ENCODE measurements at regions not wholly inside any gene's neighbourhood (a gene's known extent, or its start where the extent isn't known, plus 50 kb on each side); places are given as distances from the start of the nearest gene placed in this dataset.

- Histone ChIP-seq H3K27me3 (no peaks in the 10 kb centered on the region), H3K9me3 (no peaks in the 10 kb centered on the region), H3K27ac (no peak overlapping the region), H3K4me1 (no peaks in the 10 kb centered on the region), H3K4me3 (no peak overlapping the region), H3K36me3 (no peaks in the 10 kb centered on the region)
- DNase-seq: no peak
- no peak for TF ChIP-seq POLR2AphosphoS5 (IDR thresholded peaks at IDR 0.05)
- intact Hi-C loops (cut with DNase I; ENCODE audit: low total_unique reads): no loop called here
- 30 to 41% (median 33%) methylated on average over 4 of the region's 4 CpGs for WGBS, 5 donors
Observed at GRCh38 chr9:75440914-75441313, 352.6 kb downstream of the OSTF1 start.

GRCh38 chr9:75445144-75445543 lies 356.8 kb downstream of the OSTF1 start:
- no peak for TF ChIP-seq POLR2AphosphoS5 (IDR thresholded peaks at IDR 0.05)
- TF ChIP-seq CTCF (IDR thresholded peaks at IDR 0.05): no peak
- TF ChIP-seq POLR2A (IDR thresholded peaks at IDR 0.05): no peak
- TF ChIP-seq EP300 (IDR thresholded peaks at IDR 0.05): no peak
- Histone ChIP-seq H3K4me3 (no peak overlapping the region), H3K4me1 (no peaks in the 10 kb centered on the region), H3K9me3 (no peaks in the 10 kb centered on the region), H3K27ac (no peak overlapping the region), H3K36me3 (no peaks in the 10 kb centered on the region), H3K27me3 (no peaks in the 10 kb centered on the region)
- intact Hi-C loops (cut with DNase I; ENCODE audit: low total_unique reads): no loop called here
- no peak for DNase-seq

- Histone ChIP-seq H3K27ac (no peak overlapping the region), H3K4me1 (peaks cover 0 to 7% (median 0%) of the 10 kb centered on the region in 4 donors), H3K27me3 (no peaks in the 10 kb centered on the region), H3K36me3 (no peaks in the 10 kb centered on the region), H3K4me3 (no peak overlapping the region), H3K9me3 (no peaks in the 10 kb centered on the region)
- intact Hi-C loops (cut with DNase I; ENCODE audit: low total_unique reads): no loop called here
- TF ChIP-seq POLR2AphosphoS5 (IDR thresholded peaks at IDR 0.05) (no peak), POLR2A (IDR thresholded peaks at IDR 0.05) (no peak), EP300 (IDR thresholded peaks at IDR 0.05) (no peak), CTCF (IDR thresholded peaks at IDR 0.05) (no peak)
- WGBS, 5 donors: 87 to 100% (median 95%) methylated on average over 1 of the region's 1 CpG
- DNase-seq: no peak
Observed at GRCh38 chr9:75447281-75447680, 359.0 kb downstream of the OSTF1 start.

GRCh38 chr9:75448281-75448680 lies 360.0 kb downstream of the OSTF1 start:
- no peaks in the 10 kb centered on the region for H3K36me3 ChIP-seq
- no peaks in the 10 kb centered on the region for H3K9me3 ChIP-seq
- H3K4me1 ChIP-seq: peaks cover 0 to 9% (median 0%) of the 10 kb centered on the region in 4 donors
- no peaks in the 10 kb centered on the region for H3K27me3 ChIP-seq
- intact Hi-C loops (cut with DNase I; ENCODE audit: low total_unique reads): no loop called here
- TF ChIP-seq EP300 (IDR thresholded peaks at IDR 0.05) (no peak), POLR2AphosphoS5 (IDR thresholded peaks at IDR 0.05) (no peak), CTCF (IDR thresholded peaks at IDR 0.05) (no peak), POLR2A (IDR thresholded peaks at IDR 0.05) (no peak)
- H3K27ac ChIP-seq: no peak overlapping the region
- no peak overlapping the region for H3K4me3 ChIP-seq
- DNase-seq: no peak
- WGBS, 5 donors: 44 to 70% (median 62%) methylated on average over 2 of the region's 2 CpGs

- no peaks in the 10 kb centered on the region for H3K9me3 ChIP-seq
- H3K27me3 ChIP-seq: no peaks in the 10 kb centered on the region
- DNase-seq: no peak
- intact Hi-C loops (cut with DNase I; ENCODE audit: low total_unique reads): no loop called here
- no peak overlapping the region for H3K4me3 ChIP-seq
- WGBS, 5 donors: 90 to 96% (median 91%) methylated on average over 2 of the region's 2 CpGs
- no peak for TF ChIP-seq EP300 (IDR thresholded peaks at IDR 0.05)
- no peak for TF ChIP-seq POLR2A (IDR thresholded peaks at IDR 0.05)
- TF ChIP-seq CTCF (IDR thresholded peaks at IDR 0.05): no peak
- TF ChIP-seq POLR2AphosphoS5 (IDR thresholded peaks at IDR 0.05): no peak
- no peak overlapping the region for H3K27ac ChIP-seq
- H3K4me1 ChIP-seq: peaks cover 0 to 9% (median 0%) of the 10 kb centered on the region in 4 donors
- H3K36me3 ChIP-seq: no peaks in the 10 kb centered on the region
Observed at GRCh38 chr9:75448955-75449354, 360.6 kb downstream of the OSTF1 start.

All from stomach (tissue), 8 donors.